GM12878 (cell line): ENCODE measurements at regions not wholly inside any gene's neighbourhood (a gene's known extent, or its start where the extent isn't known, plus 50 kb on each side); places are given as distances from the start of the nearest gene placed in this dataset.

Experiments
- CBX3 ChIP-seq: fragments of 200-600 bp; sonication (generic); IDR thresholded peaks from 2 replicates; pipeline ENCODE4 v1.6.1; 2016; ENCODE audit warnings: low read depth, borderline replicate concordance
- CHD4 ChIP-seq: fragments of 200-600 bp; sonication (generic); IDR thresholded peaks from 2 replicates; pipeline ENCODE4 v1.6.1; 2016; ENCODE audit warnings: mild to moderate bottlenecking
- CUX1 ChIP-seq: IDR thresholded peaks from 2 replicates; pipeline ENCODE4 v1.6.1; 2012; ENCODE audit warnings: improper control_type of control experiment, low read depth, low read length; ENCODE audit not compliant: insufficient replicate concordance
- EGR1 ChIP-seq, 2 experiments: IDR thresholded peaks; 1 replicate in 1 of 2; 2 replicates in 1 of 2; pipeline ENCODE4 v1.6.1; 2011 to 2012; ENCODE audit warnings: low read depth in 2 of 2, low read length in 2 of 2, borderline replicate concordance in 1 of 2, mild to moderate bottlenecking in 1 of 2, moderate library complexity in 1 of 2
- ELK1 ChIP-seq: IDR thresholded peaks from 2 replicates; pipeline ENCODE4 v1.6.1; 2012; ENCODE audit warnings: low read depth, low read length, improper control_type of control experiment
- FOS ChIP-seq: IDR thresholded peaks from 3 replicates; pipeline ENCODE4 v1.6.1; 2011; ENCODE audit warnings: borderline replicate concordance; ENCODE audit not compliant: insufficient read length; ENCODE audit errors: extremely low read depth
- HSF1 ChIP-seq: fragments of 150-350 bp; IDR thresholded peaks from 2 replicates; pipeline ENCODE4 v1.6.1; 2014; ENCODE audit warnings: mild to moderate bottlenecking, low read depth, low read length
- IRF5 ChIP-seq: fragments of 450-650 bp; IDR thresholded peaks from 2 replicates; pipeline ENCODE4 v1.6.1; 2017; ENCODE audit warnings: borderline replicate concordance
- MLLT1 ChIP-seq: fragments of 450-650 bp; IDR thresholded peaks from 2 replicates; pipeline ENCODE4 v1.6.1; 2016; ENCODE audit warnings: mild to moderate bottlenecking
- RBBP5 ChIP-seq: fragments of 200-600 bp; sonication (generic); conservative IDR thresholded peaks from 2 replicates; pipeline ENCODE4 v1.6.1; 2016
- RELA ChIP-seq: fragments of 450-650 bp; IDR thresholded peaks from 2 replicates; pipeline ENCODE4 v1.8.0; 2014; ENCODE audit warnings: borderline replicate concordance; ENCODE audit not compliant: partially characterized antibody
- SIX5 ChIP-seq: IDR thresholded peaks from 2 replicates; pipeline ENCODE4 v1.6.1; 2011; ENCODE audit warnings: mild to moderate bottlenecking, low read depth, low read length, moderate library complexity; ENCODE audit not compliant: severe bottlenecking
- SRF ChIP-seq, 2 experiments: IDR thresholded peaks; 2 replicates each; pipeline ENCODE4 v1.6.1; 2011; ENCODE audit warnings: low read depth in 2 of 2, low read length in 2 of 2, mild to moderate bottlenecking in 1 of 2, moderate library complexity in 1 of 2
- TCF12 ChIP-seq: IDR thresholded peaks from 2 replicates; pipeline ENCODE4 v1.6.1; 2011; ENCODE audit warnings: low read depth, mild to moderate bottlenecking, low read length
- TCF3 ChIP-seq: IDR thresholded peaks from 2 replicates; pipeline ENCODE4 v1.6.1; 2012; ENCODE audit warnings: low read depth, mild to moderate bottlenecking, low read length, borderline replicate concordance; ENCODE audit not compliant: insufficient read depth
- ZNF217 ChIP-seq: fragments of 450-650 bp; IDR thresholded peaks from 2 replicates; pipeline ENCODE4 v1.6.1; 2017; ENCODE audit warnings: antibody characterized with exemption, mild to moderate bottlenecking

- TF ChIP-seq CHD4 (no peak), CBX3 (no peak), TCF12 (0 out of 2 replicates have a peak, but pooled peaks have one; percentile 31), CUX1 (no peak), RBBP5 (no peak), ELK1 (no peak), HSF1 (no peak), IRF5 (no peak), SIX5 (no peak), FOS (no peak), EGR1 (IDR thresholded peaks at IDR 0.05; ENCODE audit: borderline replicate concordance in 1 of 2, low read depth in 2 of 2, low read length in 2 of 2) (peak in 1 of 2 experiments; percentile 55; a peak in 1 of 3 replicates), SRF (IDR thresholded peaks at IDR 0.05; ENCODE audit: low read depth in 2 of 2, low read length in 2 of 2) (no peak), MLLT1 (0 out of 2 replicates have a peak, but pooled peaks have one; percentile 56), TCF3 (no peak), RELA (no peak), ZNF217 (no peak)
Observed at GRCh38 chr14:97387252-97387874, 590.2 kb downstream of the VRK1 start (continued).
